H1 (cell line): ENCODE measurements at regions not wholly inside any gene's neighbourhood (a gene's known extent, or its start where the extent isn't known, plus 50 kb on each side); places are given as distances from the start of the nearest gene placed in this dataset.

ENCODE experiments used
- ATF2 ChIP-seq: IDR thresholded peaks from 2 replicates; pipeline ENCODE4 v1.6.1; 2012; ENCODE audit warnings: low read length, inconsistent platforms
- CHD7 ChIP-seq: fragments of 300-600 bp; sonication (generic); IDR thresholded peaks from 2 replicates; pipeline ENCODE4 v1.7.1; 2012; ENCODE audit warnings: low read length, moderate library complexity, mild to moderate bottlenecking, inconsistent platforms; ENCODE audit not compliant: insufficient replicate concordance
- HDAC6 ChIP-seq: IDR thresholded peaks from one replicate; pipeline ENCODE4 v1.7.1; 2012; ENCODE audit warnings: low read depth, mild to moderate bottlenecking, inconsistent platforms, low read length, moderate library complexity
- SP1 ChIP-seq: IDR thresholded peaks from 2 replicates; pipeline ENCODE4 v1.6.1; 2011; ENCODE audit warnings: low read depth, low read length
- SP2 ChIP-seq: IDR thresholded peaks from 2 replicates; pipeline ENCODE4 v1.6.1; 2012; ENCODE audit warnings: mild to moderate bottlenecking, low read length, inconsistent platforms
- TEAD4 ChIP-seq: IDR thresholded peaks from 2 replicates; pipeline ENCODE4 v1.6.1; 2012; ENCODE audit warnings: low read depth, low read length, inconsistent platforms, mixed read lengths

DNA sequence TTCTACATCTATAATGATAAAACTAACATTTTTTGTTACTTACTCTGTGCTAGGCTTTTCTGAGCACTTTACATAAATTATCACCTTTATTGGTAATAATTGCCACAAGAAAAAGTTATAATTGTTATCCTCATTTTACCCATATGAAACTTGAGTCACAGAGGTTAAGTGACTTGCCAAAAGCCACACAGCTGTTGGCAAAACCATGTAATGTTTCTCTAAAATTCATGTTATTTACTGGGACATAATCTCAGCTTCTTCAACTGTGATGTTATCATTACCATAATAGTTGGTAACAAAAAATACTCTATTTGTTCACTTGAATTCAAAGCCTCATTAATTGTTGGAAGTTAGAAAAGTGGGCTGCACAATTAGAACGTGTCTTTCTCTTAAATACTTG is 437.3 kb downstream of the BRINP1 start (continued):
- no peak for TF ChIP-seq ATF2
- TF ChIP-seq SP2 = no peak
- no peak for TF ChIP-seq TEAD4
- TF ChIP-seq HDAC6 = no peak
- TF ChIP-seq SP1 = no peak
- TF ChIP-seq CHD7 = no peak
